NCI-H2196 (cell line): ENCODE measurements at regions not wholly inside any gene's neighbourhood (a gene's known extent, or its start where the extent isn't known, plus 50 kb on each side); places are given as distances from the start of the nearest gene placed in this dataset.
"Not testable (repeated sequence)": the region's sequence is repeated elsewhere in the genome, so short reads cannot be mapped to it uniquely, and the experiment has no call there.

Source experiments
- DNase-seq: peaks from one replicate; lab custom pipeline; 2025; ENCODE audit not compliant: unreplicated experiment; lab: John Stamatoyannopoulos, UW

- no peak for DNase-seq
These were observed 640.3 kb downstream of the TMEM121 start for GRCh38 chr14:106166650-106167204.

GRCh38 chr14:106170163-106170658, 643.8 kb downstream of the TMEM121 start:
- DNase-seq, result not testable (repeated sequence)

- DNase-seq, result no peak
These were observed 647.8 kb downstream of the TMEM121 start for GRCh38 chr14:106174206-106174605.

DNA sequence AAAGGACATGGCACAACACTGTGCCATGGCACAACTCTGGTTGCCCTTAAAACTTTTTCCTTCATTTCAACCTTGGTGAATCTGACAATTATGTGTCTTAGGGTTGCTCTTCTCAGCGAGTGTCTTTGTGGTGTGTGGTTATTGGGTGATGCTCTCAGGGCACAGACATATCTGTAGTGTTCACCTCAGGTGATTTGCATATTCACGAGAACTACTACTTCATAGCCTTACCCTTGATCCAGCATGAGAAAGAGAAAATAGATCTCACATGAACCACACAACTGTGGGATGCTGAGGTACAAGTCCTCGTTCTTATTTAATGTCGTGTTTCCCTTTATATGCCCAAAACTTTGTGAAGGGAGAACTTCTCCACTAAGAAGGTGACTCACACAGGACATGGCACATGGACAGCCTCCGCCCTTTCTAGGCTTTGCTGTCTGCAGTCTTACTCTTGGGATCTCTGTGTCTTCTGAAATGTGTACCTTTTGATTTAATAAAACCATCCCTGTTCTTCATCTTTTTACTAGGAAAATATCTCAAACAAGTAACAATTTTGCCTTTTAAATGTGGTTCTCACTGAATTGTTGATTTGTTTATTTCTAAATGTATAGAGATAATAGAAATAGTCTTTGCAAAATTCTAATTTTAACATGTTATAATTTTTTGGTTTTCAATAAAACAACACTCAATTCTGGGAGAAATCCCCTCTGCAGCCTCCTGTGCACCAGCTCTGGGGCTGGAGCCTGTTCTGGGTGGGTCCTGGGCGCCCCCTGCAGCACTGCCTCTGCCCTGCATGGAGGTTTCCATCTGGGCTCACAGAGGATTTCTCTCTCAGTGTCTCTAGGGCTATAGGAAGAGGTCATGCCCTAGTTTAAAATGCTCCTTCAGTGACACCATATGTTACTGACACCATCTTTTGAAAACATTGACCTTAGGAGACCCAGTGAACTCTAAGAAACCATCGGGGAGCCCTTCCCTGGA, 651.2 kb downstream of the TMEM121 start:
- not testable (repeated sequence) for DNase-seq

- DNase-seq, result no peak
These were observed 653.4 kb downstream of the TMEM121 start for GRCh38 chr14:106179761-106180160.

- DNase-seq, result not testable (repeated sequence)
These were observed 658.4 kb downstream of the TMEM121 start for GRCh38 chr14:106184771-106185170.

GRCh38 chr14:106185174-106185836, 658.9 kb downstream of the TMEM121 start:
- DNase-seq, result not testable (repeated sequence)

DNA sequence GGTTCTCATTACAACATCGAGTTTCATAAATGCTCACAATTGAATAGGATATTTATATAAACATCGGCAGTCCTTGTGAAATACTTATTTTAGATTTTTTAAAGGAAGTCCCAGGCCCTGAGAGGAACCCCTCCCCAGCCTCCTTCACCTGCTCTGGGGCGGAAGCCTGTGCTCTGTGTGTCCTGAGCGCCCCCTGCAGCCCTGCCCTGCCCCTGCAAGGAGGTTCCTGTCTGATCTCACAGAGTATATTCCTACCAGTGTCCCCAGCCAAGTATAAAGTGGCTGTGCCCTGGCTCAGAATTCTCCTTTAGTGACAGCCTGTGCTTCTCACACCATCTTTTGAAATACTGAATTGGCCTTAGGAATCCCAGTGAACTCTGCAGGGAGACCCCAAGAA, 659.5 kb downstream of the TMEM121 start:
- no peak for DNase-seq

DNA sequence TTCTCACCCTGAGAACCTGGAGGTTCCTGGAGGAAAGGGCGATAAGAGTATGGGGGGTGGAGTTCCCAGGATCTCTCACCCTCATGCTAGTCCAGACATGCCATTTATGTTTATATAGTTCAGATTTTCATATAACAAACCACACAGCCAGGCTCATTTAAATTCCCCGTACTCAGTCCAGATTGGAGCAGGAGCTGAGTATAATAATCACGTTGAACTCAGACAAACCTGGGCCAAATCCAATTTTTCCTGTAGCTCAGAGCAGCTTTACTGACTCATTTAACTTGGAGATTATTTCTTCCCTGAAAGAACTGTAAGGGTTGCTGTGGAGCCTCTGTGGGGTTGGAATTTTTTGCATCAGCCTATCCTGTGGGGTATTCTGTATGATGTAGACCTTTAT, 660.8 kb downstream of the TMEM121 start:
- no peak for DNase-seq

DNA sequence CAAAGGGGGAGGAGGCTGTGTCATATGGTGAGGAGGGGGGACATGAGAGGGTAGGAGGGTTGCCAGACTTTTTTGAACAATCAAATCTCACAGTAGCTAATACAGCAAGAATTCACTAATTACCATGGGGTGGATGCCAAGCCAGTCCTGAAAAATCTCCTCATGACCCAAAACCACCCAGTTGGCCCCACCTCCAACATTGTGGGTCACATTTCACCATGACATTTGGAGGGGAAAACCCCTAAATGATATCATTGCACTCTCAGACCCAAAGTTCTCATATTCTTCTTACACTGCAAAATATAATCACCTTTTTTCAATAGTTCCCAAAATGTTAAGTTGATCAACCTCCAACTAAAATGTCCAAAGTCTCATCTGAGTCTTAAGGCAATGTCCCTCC, 666.3 kb downstream of the TMEM121 start:
- not testable (repeated sequence) for DNase-seq

DNA sequence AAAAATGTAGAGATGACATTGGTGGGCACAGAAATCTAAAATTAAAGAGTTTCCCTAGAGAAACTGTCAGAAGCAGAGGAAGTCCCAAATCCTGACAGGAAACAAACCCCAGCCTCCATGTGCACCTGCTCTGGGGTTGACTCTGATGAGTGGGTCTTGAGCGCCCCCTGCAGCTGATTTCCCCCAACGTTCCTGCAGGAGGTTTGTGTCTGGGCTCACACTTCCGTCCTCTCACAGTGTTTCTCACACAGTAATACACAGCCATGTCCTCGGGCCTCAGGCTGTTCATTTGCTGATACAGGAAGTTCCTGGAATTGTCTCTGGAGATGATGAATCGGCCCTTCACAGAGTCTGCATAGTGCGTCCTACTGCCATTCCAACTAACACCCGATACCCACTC, 670.1 kb downstream of the TMEM121 start:
- DNase-seq, result not testable (repeated sequence)

GRCh38 chr14:106197264-106197663, 670.9 kb downstream of the TMEM121 start:
- not testable (repeated sequence) for DNase-seq

DNA sequence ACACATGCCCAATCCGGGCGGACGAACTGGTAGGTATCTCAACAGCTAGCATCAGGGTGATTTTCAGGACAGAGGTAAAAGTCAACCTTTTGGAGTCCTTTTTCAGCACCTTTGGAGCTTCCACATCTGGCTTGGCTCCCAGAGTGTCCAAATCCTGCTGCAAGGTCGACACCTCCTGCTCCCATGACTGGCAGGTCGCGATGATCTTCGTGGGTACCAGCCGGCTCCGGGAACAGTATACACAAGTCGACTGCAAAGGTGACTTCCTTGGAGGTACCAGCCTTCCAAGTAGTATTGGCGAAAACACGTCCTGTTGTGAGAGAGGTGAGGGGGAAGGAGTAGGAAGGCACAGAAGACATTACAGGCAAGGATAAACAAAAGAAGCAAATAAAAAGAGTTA, 672.7 kb downstream of the TMEM121 start:
- DNase-seq, result no peak

GRCh38 chr14:106200541-106201315, 674.3 kb downstream of the TMEM121 start:
- no peak for DNase-seq

GRCh38 chr14:106201376-106201775, 675.0 kb downstream of the TMEM121 start:
- no peak for DNase-seq

- DNase-seq, result no peak
These were observed 677.1 kb downstream of the TMEM121 start for GRCh38 chr14:106203438-106203837.

DNA sequence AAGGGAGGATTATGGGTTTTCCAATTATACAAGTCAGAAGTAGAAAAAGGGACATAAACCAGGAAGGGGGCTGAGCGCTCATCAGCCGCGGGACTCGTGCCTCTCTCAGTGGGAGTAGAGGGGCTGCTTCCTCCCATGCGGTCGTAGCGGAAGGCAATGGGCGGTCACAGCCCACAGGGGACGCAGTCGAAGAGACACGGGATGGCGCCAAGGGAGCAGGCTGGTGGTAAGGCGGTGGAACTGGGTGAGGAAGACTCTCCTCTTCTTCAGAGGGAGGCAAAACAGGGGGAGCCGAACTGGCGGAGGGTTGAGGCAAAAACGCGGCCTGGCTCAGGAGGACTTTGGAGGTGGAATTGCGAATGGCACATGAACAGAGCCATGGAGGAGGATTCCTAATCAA, 677.7 kb downstream of the TMEM121 start:
- DNase-seq, result no peak

- DNase-seq, result no peak
These were observed 680.9 kb downstream of the TMEM121 start for GRCh38 chr14:106207316-106207715.

DNA sequence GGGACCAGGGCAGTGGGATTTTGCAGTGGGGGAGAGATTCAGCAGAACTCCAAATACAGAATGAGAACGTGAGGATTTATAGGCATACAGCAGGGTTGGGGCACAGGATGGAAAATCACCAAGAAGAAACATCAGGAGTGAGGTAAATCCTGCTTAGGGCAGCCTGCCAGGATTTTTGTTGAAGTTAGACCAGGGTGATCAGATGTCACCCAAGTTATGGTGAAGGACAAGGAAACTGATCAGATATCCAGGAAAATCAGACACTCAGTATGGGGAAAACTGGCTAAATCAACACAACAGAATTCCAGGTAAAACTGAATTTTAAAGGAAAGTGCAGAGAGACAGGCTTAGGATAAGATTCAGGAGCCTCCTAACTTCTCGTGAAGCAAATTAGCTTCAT, 682.4 kb downstream of the TMEM121 start:
- no peak for DNase-seq

GRCh38 chr14:106209755-106210154, 683.4 kb downstream of the TMEM121 start:
- DNase-seq, result no peak

DNA sequence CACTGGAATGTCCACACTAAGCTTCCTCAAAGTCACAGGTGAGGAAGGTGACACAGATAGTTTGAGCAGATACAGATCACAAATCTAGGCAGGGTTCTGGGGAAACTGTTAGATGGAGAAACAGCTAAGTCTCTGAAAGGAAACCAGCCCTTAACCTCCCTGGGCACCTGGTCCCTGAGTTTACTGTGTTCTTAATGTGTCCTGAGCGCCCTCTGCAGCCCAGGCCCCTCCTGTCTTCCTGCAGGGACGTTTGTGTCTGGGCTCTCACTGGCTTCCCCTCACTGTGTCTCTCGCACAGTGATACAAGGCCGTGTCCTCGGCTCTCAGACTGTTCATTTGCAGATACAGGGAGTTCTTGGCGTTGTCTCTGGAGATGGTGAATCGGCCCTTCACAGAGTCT, 684.3 kb downstream of the TMEM121 start:
- DNase-seq, result no peak
